Skin of body (tissue), 1 donor: ENCODE measurements at regions not wholly inside any gene's neighbourhood (a gene's known extent, or its start where the extent isn't known, plus 50 kb on each side); places are given as distances from the start of the nearest gene placed in this dataset.

Experiments
- DNase-seq: peaks from one replicate; lab custom pipeline; 2025; lab: John Stamatoyannopoulos, UW

DNA sequence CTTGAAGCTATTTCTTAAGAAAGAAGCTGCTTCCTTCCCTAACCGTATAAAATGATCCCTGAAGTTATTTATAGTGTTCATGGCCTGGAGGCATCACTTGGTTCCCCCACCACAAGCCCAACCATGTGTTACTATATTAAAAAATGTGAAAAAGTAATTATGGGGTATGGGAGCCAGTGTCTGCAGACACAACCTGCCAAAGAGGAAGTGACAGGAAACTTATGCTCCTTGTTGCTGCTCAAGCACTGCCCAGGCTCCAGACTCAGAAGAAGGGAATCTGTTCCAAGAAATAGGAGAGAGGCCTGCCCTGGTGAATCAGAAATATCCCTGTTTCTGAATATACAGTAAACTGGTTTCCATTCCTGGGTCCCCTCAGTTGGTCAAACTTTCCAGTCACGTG is 217.2 kb upstream of the BMP4 start:
- DNase-seq: peak; percentile 30

DNA sequence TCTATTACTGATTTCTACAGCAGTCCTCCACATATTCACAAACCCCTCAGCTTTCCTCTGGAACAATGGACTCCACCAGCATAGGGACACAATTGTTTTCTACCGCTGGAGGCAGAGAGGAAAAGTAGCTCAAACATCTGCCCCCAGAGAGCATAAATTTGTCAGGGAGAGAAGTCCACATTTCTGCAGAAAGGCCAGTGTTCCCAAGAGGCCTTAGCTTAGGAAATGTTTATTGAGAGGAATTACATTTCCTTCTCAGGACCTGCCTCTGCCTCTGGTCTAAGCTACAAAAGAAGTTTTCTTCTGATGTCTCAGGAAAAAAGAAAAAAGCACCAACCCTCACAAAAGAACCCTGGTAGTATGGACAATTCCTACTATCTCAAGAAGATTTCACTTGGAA is 217.8 kb upstream of the BMP4 start:
- DNase-seq: no peak

DNA sequence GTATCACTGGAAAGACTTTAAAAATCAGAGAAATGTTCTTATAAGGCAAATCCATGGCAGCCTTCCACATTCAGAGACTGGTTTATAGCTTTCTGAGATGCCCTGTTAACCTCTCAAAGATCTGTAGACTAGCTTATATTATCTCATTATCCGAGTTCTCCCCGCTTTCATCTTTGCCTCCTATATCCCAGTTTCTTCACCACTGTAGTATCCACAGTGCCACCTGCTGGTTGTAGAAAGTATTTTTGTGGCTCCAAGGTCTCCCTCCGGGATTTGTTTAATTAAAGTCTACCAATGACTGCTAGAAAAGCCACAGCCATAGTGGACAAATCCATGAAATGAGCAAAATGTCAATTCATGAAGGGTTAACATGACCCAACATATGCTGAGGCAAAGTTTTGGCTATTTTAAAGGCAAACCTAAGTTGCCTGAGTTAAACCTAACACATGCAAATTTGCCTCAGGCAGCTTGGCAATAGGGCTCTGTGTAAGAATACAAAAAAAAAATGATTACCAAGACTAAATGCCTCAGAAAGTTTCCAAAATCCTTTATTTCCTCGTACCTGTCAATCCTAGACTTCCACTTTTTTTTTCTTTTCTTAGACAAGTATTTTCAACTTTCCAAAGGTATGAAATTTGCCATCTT is 218.8 kb upstream of the BMP4 start:
- peak; percentile 58 for DNase-seq

- no peak for DNase-seq
These were observed 219.8 kb upstream of the CDKN3 start for GRCh38 chr14:54177019-54177418.

GRCh38 chr14:54177641-54178621 is 218.9 kb upstream of the CDKN3 start:
- no peak for DNase-seq

DNA sequence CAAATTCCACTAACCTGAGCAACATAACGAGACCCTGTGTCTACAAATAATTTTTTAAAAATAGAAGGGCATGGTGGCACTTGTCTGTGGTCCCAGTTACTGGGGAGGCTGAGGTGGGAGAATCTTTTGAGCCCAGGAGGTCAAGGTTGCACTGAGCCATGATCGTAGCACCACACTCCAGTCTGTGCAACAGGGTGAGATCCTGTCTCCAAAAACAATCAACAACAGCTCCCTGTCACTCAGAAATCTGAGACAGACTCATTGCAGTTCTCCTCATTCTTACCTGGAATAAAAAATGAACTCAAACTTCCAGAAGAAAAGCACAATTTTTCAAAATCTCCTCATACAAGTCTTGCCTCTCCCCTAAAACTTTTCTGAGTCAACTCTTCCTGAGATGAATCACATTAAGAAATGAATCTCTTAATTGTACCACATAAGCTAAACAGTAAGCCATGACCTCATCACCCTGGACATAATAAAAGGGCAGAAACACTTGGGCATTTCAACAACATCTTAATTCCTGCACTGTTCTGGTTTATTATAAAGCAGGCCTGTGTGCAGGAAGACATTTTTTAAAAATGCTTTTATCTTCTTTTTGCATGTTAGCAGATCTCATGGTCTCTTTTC is 214.3 kb upstream of the CDKN3 start:
- DNase-seq: no peak

GRCh38 chr14:54186821-54187763 is 209.7 kb upstream of the CDKN3 start:
- peak; percentile 28 for DNase-seq

- no peak for DNase-seq
These were observed 208.6 kb upstream of the CDKN3 start for GRCh38 chr14:54188064-54188666.

DNA sequence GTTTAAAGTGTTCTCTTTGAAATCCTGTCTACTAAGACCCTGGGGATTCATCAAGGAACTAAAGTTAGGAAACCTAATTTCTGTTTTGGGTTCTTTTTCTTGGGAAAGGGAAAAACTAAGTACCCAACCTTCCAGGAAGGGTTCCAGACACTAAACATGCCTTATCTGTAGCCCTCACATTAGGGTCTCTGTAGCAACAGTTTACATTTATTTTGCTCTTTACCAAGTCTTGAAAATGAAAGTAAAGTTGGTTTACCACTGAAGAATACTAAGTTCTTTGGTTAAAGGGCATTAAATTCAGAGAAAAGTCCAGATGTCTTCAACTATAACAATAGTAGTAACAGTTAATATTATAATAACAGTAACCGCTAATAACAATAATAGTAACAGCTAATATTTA is 207.5 kb upstream of the CDKN3 start:
- no peak for DNase-seq

DNA sequence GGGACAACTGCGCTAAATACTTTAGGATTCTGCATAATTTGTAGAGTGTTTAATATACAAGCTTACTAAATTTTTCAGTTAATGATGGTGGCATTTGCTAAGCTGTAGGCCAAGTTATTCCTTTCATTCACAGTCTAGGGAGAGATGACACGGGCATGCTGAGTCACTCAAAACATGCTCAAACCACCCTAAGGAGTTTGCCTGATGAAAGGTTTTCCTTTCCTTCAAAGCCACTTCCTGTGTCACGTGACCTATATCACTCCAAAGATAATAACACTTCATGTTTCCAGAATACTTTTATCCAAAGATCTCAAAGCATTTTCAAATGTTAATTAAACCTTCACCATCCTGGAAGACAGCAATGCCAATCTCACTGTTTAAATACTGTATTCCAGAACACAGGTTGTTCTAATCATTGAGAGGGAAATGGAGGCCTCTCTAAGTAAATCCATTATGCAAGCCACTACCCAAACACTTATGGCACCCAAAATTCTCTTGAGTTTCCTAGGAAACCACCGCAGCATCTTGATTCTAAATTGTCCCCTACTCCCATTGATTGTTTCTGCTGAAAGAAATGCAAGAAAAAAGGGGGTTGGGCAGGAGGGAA is 207.0 kb upstream of the CDKN3 start:
- DNase-seq: no peak

DNA sequence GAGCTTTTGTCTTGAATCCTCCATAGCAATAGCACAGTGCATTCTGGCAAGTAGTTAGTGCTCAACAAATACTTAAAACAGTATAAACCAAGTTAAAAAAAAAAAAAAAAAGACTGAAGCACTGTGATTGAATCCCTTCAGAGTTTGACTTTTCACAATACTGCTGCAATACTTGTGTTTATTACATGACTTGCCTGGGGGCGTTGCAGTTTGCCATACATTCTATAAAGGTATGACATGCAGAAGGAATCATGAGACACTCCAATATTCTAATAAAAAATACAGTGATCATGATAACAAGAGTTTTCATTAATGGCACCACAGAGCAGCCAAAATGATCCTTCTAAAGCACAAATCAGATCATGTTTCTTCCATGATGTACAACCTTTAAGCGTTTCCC is 205.0 kb upstream of the CDKN3 start:
- DNase-seq: no peak

GRCh38 chr14:54192610-54193009 is 204.2 kb upstream of the CDKN3 start:
- no peak for DNase-seq

DNA sequence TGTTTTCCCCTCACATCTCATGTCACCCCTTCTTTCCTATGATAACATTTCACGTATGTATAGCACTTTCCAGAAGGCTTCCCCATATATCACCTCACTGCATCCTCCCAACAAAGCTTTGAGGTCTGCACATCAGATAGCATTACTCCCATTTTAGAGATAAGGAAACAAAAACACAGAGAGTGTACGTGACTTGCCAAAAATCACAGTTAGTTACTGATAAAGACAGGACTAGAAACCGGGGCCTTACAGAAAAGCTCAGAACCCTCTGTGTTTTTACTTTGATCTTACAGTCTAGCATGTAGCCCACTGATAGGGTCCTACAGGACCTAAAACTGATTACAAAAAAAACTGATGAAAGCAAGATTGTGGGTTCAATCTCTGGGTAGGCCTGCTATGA is 202.9 kb upstream of the CDKN3 start:
- no peak for DNase-seq

- no peak for DNase-seq
These were observed 202.3 kb upstream of the CDKN3 start for GRCh38 chr14:54194501-54194900.

GRCh38 chr14:54197369-54197768 is 199.4 kb upstream of the CDKN3 start:
- DNase-seq: no peak

DNA sequence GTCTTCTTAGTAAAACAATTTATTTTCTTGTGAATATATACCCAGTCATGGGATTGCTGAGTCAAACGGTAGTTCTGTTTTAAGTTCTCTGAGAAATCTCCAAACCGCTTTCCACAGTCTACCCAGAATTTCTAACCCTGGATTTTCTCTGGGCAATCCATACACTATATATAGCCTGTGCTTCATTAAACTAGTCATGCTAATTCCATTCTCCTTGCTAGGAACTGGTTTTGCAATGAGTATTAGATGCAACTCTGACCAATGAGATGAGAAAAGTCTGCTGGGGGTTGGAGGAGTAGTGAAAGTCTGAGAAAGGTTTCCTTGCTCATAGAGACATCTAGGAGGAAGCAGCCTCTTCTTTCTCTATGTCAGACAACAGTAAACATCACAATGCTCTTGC is 196.1 kb upstream of the CDKN3 start:
- DNase-seq: no peak

- DNase-seq: no peak
These were observed 194.5 kb upstream of the CDKN3 start for GRCh38 chr14:54202288-54202687.

GRCh38 chr14:54206516-54206915 is 190.3 kb upstream of the CDKN3 start:
- DNase-seq: no peak

GRCh38 chr14:54207075-54207474 is 189.7 kb upstream of the CDKN3 start:
- no peak for DNase-seq
